RPMI7951 (cell line): ENCODE measurements at regions not wholly inside any gene's neighbourhood (a gene's known extent, or its start where the extent isn't known, plus 50 kb on each side); places are given as distances from the start of the nearest gene placed in this dataset.

Experiments used
- DNase-seq: peaks from one replicate; pipeline ENCODE4 v3.0.0-alpha.2; 2012; ENCODE audit warnings: low read depth

GRCh38 chr9:70478963-70479641, 64.6 kb upstream of the KLF9 start:
- no peak for DNase-seq

- DNase-seq = peak; percentile 58
These were observed 63.5 kb upstream of the KLF9 start for GRCh38 chr9:70477907-70478480.

GRCh38 chr9:70477146-70477745, 62.8 kb upstream of the KLF9 start:
- peak; percentile 73 for DNase-seq

GRCh38 chr9:70475211-70475610, 60.8 kb upstream of the KLF9 start:
- DNase-seq = no peak

- DNase-seq = no peak
These were observed 60.0 kb upstream of the KLF9 start for GRCh38 chr9:70474413-70474812.

- DNase-seq = no peak
These were observed 58.1 kb upstream of the KLF9 start for GRCh38 chr9:70472268-70473249.

- no peak for DNase-seq
These were observed 55.9 kb upstream of the KLF9 start for GRCh38 chr9:70470050-70471015.

- DNase-seq = no peak
These were observed 53.8 kb upstream of the KLF9 start for GRCh38 chr9:70468291-70468690.

- DNase-seq = peak; percentile 54
These were observed 52.6 kb upstream of the KLF9 start for GRCh38 chr9:70466976-70467561.

GRCh38 chr9:70465904-70466303, 51.4 kb upstream of the KLF9 start:
- no peak for DNase-seq

GRCh38 chr9:70465398-70465797, 50.9 kb upstream of the KLF9 start:
- no peak for DNase-seq
